GM21717 (cell line): ENCODE measurements at regions not wholly inside any gene's neighbourhood (a gene's known extent, or its start where the extent isn't known, plus 50 kb on each side); places are given as distances from the start of the nearest gene placed in this dataset.
A peak's percentile ranks its signal among the peaks of the same experiment; 100 is the strongest.
"Not testable (repeated sequence)": the region's sequence is repeated elsewhere in the genome, so short reads cannot be mapped to it uniquely, and the experiment has no call there.

Experiments used
- ATAC-seq: cut with Tn5 transposase; IDR thresholded peaks from one replicate; pipeline ENCODE4 v1.9.1; 2021; ENCODE audit warnings: mild to moderate bottlenecking, moderate library complexity; ENCODE audit not compliant: unreplicated experiment

DNA sequence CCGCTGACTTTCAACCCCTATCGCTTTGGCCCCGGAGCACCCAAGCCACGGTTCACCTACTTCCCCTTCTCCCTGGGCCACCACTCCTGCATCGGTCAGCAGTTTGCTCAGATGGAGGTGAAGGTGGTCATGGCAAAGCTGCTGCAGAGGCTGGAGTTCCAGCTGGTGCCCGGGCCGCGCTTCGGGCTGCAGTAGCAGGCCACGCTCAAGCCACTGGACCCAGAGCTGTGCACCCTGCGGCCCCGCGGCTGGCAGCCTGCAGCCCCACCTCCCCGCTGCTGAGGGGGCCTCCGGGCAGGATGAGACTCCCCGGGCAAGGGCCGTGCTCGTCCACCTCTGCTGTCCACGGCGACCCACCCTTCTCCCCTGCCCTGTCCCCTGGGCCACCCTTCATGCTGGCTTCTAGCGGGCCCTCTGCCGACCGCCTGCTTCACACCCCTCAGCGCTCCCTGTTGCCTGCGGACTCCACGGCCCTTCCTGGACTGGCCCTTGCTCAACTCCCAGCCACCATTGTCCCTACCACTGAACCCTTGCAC lies 92.2 kb upstream of the TRABD2B start:
- ATAC-seq: no peak

GRCh38 chr1:48084826-48085225 lies 87.6 kb upstream of the TRABD2B start:
- no peak for ATAC-seq

GRCh38 chr1:48082271-48082962 lies 85.2 kb upstream of the TRABD2B start:
- ATAC-seq: no peak

- ATAC-seq: no peak
These were observed 83.4 kb upstream of the TRABD2B start for GRCh38 chr1:48080331-48081255.

DNA sequence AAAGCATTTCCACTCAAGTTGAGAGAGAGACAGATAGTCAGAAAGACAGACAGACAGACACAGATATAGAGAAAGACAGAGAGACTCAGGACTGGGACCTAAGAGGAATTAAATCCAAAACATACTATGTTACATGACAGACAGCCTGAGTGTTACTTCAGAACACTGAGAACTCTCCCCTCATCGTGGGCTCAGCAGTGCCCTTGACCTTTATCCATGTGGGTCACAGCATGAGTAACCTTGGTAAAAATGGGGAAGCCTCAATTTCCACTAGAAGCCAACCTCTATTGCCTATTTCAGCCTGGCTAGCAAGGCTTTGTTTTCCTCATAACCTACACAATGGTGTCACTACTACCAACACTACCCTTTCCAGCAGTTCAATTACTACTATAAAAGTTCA lies 81.9 kb upstream of the TRABD2B start:
- no peak for ATAC-seq

GRCh38 chr1:48077795-48078222 lies 80.6 kb upstream of the TRABD2B start:
- no peak for ATAC-seq

DNA sequence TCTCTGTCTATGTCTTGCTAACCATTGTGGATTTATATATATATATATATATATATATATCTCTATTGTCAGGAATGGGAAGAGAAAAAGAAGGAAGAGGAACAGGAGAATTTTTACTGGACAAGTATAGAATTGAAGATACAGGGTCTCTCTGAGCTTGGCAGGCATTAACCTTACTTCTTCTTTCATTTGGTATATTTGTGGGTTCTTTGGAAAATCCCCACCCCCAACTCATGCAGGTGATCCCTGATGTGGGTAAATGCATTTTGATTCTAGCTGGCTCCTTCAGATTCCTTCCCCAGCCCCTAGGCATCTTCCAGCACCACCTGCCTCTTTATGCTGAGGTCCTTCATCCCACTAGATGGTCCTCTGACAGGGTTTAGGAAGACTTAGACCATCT lies 78.8 kb upstream of the TRABD2B start:
- no peak for ATAC-seq

DNA sequence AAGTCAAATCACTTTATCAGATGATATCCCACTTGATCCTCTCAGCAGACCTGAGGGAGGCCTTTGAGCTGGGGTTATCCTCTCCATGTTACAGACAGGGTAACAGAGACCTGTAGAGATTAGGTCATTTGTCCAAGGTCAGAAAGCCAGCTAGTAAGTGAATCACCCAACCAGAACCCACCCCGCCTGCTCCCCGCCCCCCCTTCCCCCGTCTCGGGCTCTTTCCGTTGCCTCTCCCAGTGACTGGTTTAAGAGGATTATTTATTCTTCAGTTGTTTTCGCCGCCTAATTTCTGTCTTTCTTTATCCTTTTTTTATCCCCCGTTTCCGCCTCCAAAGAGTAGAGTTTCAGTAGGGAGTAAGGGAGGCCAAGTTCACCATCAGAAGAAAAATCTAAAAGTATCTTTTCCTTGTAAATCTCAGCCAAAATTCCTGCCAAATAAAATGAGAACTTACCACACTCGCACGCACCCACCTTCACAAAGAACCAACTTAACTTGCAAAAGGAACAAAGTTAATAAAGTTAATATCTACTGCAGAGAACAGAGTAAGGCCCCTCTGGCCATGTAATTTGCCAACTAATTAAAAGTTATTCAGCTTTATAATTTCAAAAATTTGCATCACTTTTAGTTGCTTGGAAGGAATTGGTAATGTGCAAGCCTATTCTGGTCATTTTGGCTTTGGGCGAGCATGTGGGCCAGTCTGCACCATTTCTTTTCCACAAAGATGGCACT lies 76.8 kb upstream of the TRABD2B start:
- no peak for ATAC-seq

- ATAC-seq: no peak
These were observed 74.3 kb upstream of the TRABD2B start for GRCh38 chr1:48071513-48071912.

DNA sequence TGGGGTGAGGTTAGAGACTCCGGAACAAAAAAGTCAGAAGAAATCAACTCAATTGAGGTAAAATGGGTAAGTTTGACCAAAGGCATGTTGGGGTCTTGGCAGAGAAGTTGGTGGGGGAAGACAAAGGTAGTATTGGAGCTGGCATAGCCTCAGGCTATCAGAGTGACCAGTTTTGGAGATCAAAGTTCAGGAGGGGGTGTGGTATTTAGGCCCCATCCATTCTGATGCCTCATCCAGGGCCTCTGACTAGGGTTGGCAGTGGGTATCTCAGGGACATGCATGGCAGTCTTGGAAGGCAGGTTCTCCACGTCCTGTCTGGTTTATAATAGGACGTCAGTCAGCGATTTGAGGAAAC lies 73.2 kb upstream of the TRABD2B start:
- no peak for ATAC-seq

DNA sequence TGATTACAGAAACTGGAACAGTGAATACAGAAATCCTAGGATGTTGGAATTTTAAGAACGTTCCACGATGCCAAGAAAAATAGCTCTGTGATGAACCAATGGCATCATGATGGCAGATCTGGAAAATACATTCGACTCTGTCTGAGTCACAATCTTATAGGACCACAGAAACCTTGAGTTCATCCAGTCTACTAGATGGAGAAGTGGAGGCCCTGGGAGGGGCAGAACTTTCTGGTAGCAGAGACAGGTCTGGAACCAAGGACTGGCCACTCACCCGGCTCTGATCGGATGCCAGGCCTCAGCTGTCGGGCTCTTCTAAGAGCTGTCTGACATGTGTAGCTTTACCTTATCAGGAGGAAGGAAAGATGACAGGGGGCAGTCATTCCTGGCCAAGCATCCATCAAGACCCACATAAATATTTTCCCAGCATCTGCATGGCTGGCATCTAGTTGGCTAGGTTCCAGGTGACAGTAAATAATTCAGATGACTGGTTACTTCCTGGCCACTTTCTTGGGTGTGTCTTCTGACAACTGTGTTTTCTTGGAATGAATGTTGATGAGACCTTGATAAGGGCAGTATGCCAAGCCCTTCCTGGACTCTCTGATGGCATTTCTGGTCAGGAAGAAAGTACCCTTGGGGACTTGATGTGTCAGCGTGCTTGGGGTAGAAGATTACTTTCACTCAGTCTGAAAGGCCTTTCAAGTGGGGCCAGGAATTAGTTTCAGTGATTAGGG lies 72.6 kb upstream of the TRABD2B start:
- ATAC-seq: no peak

DNA sequence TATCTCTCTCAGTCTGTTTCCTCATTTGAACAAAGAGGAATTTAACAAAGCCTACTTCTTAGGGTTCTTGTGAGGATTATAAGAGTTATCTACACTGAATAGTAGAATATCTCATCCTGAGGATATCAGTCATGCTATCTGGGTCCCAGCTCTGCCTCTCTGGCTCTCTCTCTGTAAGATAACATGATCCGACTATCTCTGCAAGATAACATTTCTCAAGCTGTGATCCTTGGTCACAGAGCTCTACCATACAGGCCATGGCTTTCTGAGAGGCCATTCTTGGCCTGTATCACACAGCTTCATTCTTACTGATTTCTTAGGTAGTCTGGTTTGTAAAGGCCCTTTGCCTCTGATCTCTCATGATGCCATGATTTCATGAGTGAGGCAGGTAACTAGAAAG lies 71.0 kb upstream of the TRABD2B start:
- no peak for ATAC-seq

GRCh38 chr1:48066936-48067335 lies 69.8 kb upstream of the TRABD2B start:
- no peak for ATAC-seq

DNA sequence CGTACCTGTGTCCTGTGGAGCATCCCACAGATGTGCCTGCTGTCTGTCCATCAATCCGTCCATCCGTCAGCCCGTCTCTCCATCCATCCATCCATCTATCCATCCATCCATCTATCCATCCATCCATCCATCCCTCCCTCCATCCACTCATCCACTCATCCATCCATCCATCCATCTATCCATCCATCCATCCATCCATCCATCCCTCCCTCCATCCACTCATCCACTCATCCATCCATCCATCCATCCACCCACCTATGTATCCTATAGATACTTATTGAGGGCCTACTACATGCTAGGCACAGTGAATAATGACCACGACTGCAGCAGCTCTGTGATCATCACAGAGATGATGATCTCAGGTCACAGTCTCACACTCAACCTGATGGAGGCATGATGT lies 67.5 kb upstream of the TRABD2B start:
- not testable (repeated sequence) for ATAC-seq

GRCh38 chr1:48062353-48062752 lies 65.2 kb upstream of the TRABD2B start:
- no peak for ATAC-seq

DNA sequence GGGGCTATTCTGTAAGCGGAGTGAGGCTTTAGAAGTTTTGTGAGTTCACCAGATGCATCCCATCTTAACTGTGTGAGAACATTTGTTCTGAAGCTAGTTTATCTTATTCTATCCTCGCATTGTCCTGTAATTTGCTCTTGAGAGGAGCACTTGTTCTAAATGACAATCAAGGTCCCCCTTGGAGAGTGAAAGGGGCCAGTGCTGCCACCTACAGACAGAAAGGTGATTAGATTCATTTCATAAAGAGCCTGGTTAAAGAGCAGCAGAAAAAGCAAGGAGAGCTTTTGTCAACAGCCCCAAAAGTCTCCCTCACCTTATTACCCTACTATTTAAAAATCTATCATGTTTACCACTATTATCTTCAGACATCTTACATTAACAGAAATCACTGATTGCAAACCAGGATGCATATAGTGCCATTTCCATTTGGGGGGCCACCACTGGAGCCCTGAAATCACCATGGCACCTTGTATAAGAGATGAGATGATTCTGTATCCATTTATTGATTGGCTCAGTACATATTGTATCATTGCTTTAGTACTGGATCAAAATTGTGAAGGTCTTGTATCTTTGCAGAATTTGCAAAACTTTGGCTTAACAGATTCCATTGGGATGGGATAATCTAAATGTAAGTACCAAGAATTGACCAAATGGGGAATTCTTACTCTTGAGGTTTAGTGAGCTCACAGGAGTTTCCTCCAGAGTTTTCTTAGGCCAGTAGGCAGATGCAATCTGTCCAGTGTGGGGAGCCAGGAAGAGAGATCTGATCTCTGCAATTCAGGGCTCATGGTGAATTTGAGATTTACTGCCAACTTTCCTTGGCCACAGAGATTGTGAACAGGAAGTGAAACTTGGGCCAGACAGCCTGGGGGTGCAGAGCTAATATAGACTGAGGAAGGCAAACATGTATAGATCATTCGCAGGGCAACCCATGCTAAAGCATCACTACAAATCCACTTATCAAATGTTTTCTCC lies 64.3 kb upstream of the TRABD2B start:
- ATAC-seq: peak; percentile 69

DNA sequence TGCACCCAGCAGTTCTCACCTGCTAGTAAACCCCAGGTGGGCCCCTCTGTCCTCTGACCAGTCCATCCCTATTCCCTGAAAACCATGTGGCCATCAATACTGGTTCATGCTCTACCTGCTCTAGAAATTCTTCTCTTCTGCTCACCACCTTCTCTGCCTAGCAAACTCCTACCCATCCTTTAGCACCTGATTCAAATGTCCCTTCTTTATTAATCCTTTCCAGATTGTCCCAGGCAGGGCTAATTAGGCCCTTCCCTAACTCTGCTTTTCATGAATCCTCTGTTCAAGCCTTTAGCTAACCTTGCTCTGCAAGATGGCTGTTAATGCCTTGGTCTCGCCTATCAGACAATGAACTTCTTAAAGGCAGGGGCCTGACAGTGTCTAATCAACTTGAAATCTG lies 62.1 kb upstream of the TRABD2B start:
- no peak for ATAC-seq

DNA sequence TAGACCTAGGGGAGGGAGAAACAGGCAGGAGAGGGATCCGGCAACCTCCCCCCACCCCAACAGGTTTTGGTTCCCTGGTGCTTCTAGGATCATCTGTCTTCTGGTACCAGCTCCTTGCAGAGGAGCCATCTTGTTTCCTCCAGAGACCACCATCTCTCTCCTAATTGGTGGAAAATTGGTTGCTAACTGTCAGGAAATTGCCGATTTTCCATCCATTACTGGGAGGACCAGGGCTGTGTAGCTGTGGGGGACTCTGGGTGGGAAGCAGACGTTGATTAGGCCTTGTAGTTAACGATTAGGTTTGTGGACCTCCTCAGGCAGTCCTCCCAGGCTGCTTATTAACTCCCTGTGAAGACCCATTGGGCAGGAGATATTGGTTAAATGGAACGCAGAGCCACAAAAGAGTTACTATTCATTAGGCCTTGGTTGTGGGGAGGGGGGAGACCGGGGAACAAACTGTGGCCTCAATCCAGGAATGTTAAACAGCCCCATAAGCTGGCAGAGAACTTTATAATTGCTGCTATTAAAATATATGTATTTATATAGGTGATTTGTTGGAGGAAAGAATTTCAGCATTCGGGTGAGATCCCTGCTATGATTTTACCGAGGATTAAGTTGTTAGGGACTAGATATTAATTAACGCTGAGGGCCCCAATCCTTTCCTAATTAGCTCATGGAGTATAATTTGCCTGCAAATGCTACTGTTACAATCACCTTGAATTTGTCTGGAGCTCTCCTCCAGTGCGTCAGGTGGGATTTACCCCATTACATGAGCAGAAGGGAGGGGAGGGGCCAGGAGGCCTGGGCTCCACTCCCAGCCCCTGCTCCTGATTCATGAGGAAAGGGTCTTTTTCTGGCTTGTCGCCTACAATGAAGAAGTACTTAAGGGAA lies 61.2 kb upstream of the TRABD2B start:
- ATAC-seq: no peak

DNA sequence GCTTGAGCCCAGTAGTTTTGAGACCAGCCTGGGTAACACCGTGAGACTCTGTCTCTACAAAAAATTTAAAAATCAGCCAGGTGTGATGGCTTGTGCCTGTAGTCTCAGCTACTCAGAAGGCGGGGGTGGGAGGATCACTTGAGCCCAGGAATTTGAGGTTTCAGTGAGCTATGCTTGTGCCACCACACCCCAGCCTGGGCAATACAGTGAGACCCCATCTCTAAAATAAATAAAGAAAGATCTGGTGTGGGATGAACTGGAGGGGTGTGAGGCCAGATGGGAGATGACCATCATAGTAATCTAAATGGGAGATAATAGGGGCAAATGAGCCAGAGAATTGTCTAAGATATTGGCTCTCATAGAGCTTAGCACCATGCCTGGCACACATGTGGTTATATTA lies 60.1 kb upstream of the TRABD2B start:
- ATAC-seq: no peak
